Lower leg skin (tissue), 3 donors: ENCODE measurements at regions not wholly inside any gene's neighbourhood (a gene's known extent, or its start where the extent isn't known, plus 50 kb on each side); places are given as distances from the start of the nearest gene placed in this dataset.

ENCODE experiments used
- POLR2A ChIP-seq, 2 donors: fragments of 450-650 bp; IDR thresholded peaks; one replicate each; pipeline ENCODE4 v1.6.1; 2016 to 2017; ENCODE audit warnings: antibody characterized with exemption in 2 of 2, mild to moderate bottlenecking in 1 of 2, moderate library complexity in 1 of 2
- TF ChIP-seq, protein P1 (sequence below), 3 donors: fragments of 450-650 bp; IDR thresholded peaks; one replicate each; pipeline ENCODE4 v1.5.1; 2016; ENCODE audit warnings: antibody characterized with exemption in 3 of 3, mild to moderate bottlenecking in 3 of 3, moderate library complexity in 2 of 3

DNA sequence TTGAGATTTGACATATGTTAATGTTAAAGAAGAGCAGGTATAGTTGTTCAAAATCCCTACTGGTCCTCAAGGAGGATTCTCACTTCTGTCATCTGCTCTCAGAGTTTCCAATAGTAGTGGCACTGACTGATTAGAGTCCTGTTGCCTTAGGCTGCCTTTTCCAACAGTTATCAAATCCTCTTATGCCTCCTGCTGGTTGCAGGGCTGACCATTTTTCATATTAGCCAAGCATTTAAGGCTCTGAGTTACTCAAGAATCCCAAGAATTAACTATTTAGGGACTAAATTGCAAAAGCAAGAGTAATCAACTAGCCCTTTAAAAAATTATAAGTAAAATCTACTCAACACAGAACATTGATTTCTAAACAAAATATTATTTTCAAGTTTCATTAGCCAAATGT lies 212.0 kb upstream of the CHORDC1 start:
- TF ChIP-seq, protein P1, sequence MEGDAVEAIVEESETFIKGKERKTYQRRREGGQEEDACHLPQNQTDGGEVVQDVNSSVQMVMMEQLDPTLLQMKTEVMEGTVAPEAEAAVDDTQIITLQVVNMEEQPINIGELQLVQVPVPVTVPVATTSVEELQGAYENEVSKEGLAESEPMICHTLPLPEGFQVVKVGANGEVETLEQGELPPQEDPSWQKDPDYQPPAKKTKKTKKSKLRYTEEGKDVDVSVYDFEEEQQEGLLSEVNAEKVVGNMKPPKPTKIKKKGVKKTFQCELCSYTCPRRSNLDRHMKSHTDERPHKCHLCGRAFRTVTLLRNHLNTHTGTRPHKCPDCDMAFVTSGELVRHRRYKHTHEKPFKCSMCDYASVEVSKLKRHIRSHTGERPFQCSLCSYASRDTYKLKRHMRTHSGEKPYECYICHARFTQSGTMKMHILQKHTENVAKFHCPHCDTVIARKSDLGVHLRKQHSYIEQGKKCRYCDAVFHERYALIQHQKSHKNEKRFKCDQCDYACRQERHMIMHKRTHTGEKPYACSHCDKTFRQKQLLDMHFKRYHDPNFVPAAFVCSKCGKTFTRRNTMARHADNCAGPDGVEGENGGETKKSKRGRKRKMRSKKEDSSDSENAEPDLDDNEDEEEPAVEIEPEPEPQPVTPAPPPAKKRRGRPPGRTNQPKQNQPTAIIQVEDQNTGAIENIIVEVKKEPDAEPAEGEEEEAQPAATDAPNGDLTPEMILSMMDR (IDR thresholded peaks at IDR 0.05): no peak
- TF ChIP-seq POLR2A (IDR thresholded peaks at IDR 0.05): no peak
